ENCODE measurements at regions not wholly inside any gene's neighbourhood (a gene's known extent, or its start where the extent isn't known, plus 50 kb on each side); places are given as distances from the start of the nearest gene placed in this dataset.
"Not testable (repeated sequence)": the region's sequence is repeated elsewhere in the genome, so short reads cannot be mapped to it uniquely, and the experiment has no call there.

DNA sequence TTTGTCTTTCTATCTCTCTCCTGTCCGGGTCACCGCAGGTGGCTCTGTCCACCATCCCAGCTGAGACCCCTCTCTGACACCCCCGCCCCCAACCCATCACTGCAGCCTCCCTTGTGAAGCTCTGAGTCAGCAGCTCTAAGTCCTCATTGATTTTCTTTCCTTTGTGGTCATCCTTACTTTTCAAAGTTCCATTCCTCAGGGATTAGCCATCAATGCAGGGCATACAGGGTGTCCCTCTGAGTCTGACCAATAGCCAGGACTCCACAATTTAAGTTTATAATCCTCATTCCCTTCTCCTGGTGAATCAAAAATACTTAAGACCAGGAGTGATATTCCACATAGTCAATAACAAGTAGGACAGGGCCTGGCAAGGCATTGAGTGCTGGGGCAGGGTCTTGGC is 333.3 kb upstream of the CNR1 start:
- DNase-seq (ENCODE audit: low spot score) = no peak

DNA sequence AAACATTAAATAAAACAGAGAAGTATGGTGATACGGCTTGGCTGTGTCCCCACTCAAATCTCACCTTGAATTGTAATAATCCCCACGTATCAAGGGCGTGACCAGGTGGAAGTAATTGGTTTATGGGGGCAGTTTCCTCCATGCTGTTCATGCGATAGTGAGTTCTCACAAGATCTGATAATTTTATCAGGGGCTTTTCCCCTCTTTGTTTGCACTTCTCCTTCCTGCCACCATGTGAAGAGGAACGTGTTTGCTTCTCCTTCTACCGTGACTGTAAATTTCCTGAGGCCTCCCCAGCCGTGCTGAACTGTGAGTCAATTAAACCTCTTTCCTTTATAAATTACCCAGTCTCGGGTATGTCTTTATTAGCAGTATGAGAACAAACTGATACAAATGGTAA is 331.3 kb upstream of the CNR1 start:
- not testable (repeated sequence) for DNase-seq (ENCODE audit: low spot score)

DNA sequence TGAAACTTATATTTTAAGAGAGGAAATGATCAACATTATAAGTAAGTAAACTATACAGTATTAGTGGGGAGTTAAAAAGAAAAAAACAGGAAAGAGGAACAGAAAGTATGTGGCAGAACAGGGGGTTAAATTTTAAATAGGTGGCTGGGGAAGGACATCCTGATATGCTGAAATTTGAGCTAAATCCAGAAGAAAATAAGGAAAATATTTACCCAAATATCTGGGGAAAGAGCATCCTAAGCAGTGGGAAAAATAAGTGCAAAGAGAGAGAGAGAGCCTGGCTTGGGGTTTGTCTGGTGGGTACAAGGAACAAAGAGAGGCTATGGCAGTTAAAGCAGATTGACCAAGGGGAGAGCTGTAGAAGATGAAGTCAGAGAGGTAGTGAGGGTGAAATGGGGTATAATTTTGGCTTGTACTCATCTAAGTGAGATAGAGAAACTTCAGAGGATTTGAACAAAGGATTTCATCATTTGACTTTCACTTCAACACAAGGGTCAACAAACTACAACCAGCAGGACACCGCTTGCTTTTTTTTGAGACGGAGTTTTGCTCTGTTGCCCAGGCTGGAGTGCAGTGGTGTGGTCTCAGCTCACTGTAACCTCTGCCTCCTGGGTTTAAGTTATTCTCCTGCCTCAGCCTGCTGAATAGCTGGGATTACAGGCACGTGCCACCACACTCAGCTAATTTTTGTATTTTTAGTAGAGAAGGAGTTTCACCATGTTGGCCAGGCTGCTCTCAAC is 328.4 kb upstream of the CNR1 start:
- no peak for DNase-seq (ENCODE audit: low spot score)

DNA sequence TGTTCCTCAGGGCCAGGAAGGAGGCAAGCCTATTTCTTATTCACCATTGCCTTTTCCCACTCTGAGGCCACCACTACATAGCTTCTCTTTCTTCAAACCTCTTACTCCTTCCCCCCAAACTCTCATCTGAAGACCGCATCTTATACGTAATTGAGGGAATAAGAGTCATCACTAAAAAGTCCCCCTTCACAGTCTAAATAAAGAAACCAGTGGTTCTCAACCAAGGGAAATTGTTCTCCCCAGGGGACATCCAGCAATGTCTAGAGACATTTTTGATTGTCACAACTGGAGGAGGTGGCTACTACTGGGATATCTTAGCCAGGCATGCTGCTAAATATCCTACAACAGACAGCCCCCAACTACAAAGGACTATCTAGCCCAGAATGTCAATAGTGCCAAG is 327.6 kb upstream of the CNR1 start:
- DNase-seq (ENCODE audit: low spot score) = no peak

DNA sequence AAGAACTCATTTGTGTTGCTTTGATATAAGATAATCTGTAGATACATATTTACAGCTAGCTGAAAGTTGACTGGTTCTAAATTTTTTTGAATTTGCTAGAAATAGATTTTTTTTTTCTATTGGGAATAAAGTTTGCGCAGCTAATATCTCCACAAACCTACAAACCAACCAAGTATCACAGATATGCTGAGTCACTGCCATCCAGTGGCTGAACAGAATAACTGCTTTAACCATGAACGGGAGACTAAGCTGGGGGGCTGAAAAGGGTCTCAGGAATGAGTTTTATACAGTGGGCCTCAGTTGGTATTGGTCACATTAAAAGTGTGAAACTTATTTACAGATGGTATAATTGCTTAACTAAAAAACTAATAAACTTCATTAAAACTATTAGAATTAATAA is 326.7 kb upstream of the CNR1 start:
- DNase-seq (ENCODE audit: low spot score) = no peak

GRCh38 chr6:88492241-88492640 is 326.1 kb upstream of the CNR1 start:
- DNase-seq (ENCODE audit: low spot score) = no peak

GRCh38 chr6:88491266-88491880 is 325.2 kb upstream of the CNR1 start:
- DNase-seq (ENCODE audit: low spot score) = no peak

- no peak for DNase-seq (ENCODE audit: low spot score)
These were observed 324.7 kb upstream of the CNR1 start for GRCh38 chr6:88490908-88491264.

DNA sequence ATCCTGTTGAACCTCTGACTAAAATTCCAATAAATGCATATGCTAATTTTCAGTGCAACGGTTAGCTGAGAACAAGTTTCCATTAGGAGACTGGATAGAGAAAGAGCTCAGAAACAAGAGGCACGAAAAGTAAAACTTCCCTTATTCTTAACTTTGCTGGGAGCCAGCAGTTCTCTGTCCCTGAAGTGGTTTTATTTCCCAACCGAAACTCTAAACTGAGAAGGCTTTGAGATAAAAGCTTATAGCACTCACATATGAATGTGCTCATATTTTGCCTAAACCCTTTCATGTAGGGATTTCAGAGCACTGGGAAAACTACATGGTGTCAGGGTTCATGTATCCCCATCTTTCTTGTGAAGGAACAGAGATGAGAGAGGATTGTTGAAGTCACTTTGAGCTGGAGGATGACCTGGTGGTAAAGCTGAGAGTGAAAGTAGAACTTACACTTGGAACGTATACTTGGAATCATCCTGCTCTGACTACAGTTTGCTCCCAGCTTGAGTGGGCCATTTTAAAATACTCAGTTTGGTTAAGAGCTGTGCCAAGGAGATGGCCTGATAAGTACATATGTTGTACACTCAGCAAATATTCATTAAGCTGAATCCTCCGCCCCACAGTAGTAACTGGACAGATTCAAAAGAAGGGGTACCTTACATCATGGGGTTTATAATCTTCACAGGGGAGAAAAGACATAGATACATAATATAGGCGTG is 324.2 kb upstream of the CNR1 start:
- no peak for DNase-seq (ENCODE audit: low spot score)

GRCh38 chr6:88483424-88483823 is 317.3 kb upstream of the CNR1 start:
- no peak for DNase-seq (ENCODE audit: low spot score)

DNA sequence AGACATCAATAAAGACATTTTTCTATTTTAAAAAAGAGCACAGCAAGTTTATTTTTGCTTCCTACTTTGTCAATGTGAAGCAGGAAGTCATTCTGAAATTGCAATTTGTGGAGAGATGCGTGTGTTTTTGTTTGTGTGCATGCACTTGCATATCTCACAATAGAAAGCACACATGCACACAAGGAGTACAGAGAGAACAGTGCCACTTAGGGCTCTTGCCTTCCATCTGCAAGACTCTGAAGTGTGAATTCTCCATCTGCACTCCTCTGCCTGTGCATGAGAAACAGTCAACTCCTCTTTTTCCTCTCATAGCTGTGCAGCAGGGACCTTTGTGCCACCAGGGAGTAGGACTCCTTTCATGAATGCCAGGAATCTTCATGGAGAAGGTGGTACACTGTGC is 316.3 kb upstream of the CNR1 start:
- no peak for DNase-seq (ENCODE audit: low spot score)

DNA sequence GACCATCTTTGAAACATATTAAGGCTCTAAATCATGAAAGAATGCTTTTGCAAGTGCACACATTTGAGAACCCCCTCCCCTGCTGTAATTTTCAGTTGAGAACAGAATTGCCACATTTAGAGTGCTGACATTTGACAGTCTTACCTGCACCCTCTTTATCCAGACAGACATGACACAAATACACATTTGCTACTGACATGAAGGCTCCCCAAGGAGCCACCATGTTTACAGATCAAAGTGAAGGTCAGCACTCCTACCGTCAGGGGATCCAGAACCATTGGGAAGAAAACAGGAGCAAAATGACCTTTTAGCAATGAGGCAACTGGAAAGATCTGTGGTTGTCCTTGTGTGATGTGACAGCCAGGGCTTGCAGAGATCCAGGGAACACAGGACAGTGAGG is 315.4 kb upstream of the CNR1 start:
- DNase-seq (ENCODE audit: low spot score) = no peak

DNA sequence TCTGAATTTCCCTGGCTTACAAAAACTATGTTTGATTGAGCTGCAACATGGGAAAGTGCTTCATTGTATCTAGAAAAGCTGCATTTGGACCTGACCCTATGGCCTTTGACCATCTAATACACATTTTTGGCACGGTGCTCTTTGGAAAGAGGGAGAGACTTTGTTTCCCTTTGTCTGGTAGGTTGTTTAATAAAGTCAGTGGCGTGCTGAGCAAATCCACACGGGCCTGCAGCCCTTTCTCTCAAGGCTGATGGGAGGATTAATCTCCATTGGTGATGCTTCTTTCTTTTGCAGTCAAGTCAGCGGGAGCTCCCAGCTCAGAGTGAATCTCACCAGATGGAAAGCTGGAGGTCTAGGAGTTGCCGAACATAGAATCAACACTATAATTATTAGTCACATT is 314.7 kb upstream of the CNR1 start:
- DNase-seq (ENCODE audit: low spot score) = no peak

- DNase-seq (ENCODE audit: low spot score) = no peak
These were observed 311.3 kb upstream of the CNR1 start for GRCh38 chr6:88477413-88477812.

GRCh38 chr6:88476388-88476787 is 310.2 kb upstream of the CNR1 start:
- DNase-seq (ENCODE audit: low spot score) = no peak

DNA sequence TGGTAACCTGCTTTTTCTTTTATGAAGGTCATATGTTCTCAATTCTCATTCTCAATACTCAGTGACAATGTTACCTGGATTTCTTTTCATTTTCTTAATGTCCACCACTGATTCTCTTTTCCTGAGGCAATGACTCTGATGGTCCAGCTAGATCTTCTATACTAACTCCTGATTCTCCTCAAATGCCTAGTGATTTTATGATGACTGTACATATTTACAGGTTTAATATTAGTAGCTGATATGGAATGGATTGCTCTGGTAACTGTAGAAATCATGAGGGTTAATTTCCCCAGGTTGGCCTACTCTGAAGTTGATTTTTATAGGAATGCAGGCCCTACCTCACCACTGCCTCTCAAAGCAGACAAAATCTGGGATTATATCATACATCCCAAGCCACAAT is 308.6 kb upstream of the CNR1 start:
- no peak for DNase-seq (ENCODE audit: low spot score)

- no peak for DNase-seq (ENCODE audit: low spot score)
These were observed 307.4 kb upstream of the CNR1 start for GRCh38 chr6:88473589-88473988.

- no peak for DNase-seq (ENCODE audit: low spot score)
These were observed 306.8 kb upstream of the CNR1 start for GRCh38 chr6:88472851-88473525.

GRCh38 chr6:88459643-88460042 is 293.5 kb upstream of the CNR1 start:
- DNase-seq (ENCODE audit: low spot score) = no peak

DNA sequence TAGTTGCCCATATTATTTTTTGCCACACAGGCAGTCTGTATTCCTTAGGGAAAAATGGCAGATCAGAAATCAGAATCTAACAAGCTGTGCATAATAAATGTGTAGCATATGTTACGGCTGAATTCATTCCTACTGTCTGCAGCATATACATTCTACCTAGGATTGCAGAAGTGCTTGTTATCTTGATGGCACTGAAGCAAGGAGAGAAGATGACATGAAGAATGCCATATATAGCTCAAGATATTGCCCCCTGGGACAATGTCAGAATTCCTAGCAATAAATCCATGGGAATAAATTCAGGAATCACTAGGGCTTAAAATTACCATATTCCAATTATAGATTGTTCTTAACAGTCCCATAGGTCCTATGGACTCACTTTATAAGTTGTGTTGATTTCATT is 293.0 kb upstream of the CNR1 start:
- DNase-seq (ENCODE audit: low spot score) = no peak

DNA sequence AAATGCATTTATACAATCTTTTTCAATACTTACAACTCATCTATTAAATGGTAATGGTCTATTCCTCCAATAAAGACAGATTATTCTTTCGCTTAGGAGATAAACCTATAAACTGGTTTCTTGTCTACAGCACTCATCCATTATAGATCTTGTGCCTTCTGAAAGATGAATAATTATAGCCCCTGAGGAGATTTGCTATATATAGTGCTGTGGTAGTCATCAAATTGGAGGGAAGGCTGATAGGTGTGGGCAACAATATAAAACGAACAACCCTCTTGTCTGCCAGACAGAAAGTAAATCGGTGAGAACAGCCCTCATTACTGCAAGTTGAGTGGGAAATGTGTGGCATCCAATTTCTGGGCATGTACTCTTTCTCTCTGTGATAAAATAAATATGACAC is 292.5 kb upstream of the CNR1 start:
- no peak for DNase-seq (ENCODE audit: low spot score)

- no peak for DNase-seq (ENCODE audit: low spot score)
These were observed 290.2 kb upstream of the CNR1 start for GRCh38 chr6:88456221-88456859.

DNA sequence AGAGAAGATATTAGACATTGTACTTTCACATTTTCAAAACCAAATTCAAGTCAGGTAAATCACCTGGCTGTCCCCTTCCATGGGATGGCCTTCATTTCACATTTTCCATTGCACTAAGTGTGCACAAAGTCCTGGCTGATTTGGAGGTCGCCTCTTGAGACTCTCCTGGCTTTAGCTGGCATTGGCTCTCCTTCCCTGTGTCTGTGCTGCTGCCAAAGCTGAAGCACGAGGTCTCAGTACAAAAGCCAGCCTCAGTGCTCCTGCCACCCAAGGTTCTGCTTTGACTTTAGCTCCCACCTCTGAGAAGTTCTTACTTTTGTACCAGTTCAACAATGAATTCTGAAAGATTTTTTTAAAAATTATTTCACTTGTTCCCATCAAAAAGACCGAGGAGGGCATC is 289.2 kb upstream of the CNR1 start:
- no peak for DNase-seq (ENCODE audit: low spot score)
